K562 (cell line): ENCODE measurements at regions not wholly inside any gene's neighbourhood (a gene's known extent, or its start where the extent isn't known, plus 50 kb on each side); places are given as distances from the start of the nearest gene placed in this dataset.
A peak's percentile ranks its signal among the peaks of the same experiment; 100 is the strongest.

Experiments used
- ATAC-seq: fragments of 200-7000 bp; cut with Tn5 transposase; 3 replicates; pipeline ENCODE4 v1.9.1; 2020; ENCODE audit warnings: moderate library complexity
- BruUV-seq: library from RNA; stranded (reverse); fragments of 400-500 nt; replicated peaks from 2 replicates; lab custom pipeline; 2021; lab: Mats Ljungman, UMichigan
- CTCF ChIA-PET: fragments of 300-600 bp; formaldehyde crosslinking; extraction: SDS; loops from one replicate; lab custom pipeline; 2021; ENCODE audit warnings: low intra/inter-chr PET ratio; lab: Yijun Ruan, JAX
- POLR2A ChIA-PET: fragments of 300-600, 350-650 bp; sonication (Branson Sonifier 250); formaldehyde crosslinking; extraction: SDS; loops from one replicate; lab custom pipeline; 2021; ENCODE audit warnings: antibody characterized with exemption, inconsistent platforms; lab: Yijun Ruan, JAX
- DNase-seq, 4 experiments: peaks; one replicate each; pipeline versions ENCODE4 v3.0.0 to v3.0.0-alpha.2; 2011 to 2018; ENCODE audit warnings: low spot score in 3 of 4, mixed read lengths in 3 of 4; ENCODE audit errors: extremely low read depth in 1 of 4
- FAIRE-seq: peaks from 2 replicates; lab custom pipeline; 2011; peaks lifted over from hg19 to GRCh38; lab: Jason Lieb, UNC
- H2AFZ ChIP-seq: 2 replicates; pipeline ENCODE4 v1.6.0; 2011; ENCODE audit warnings: low read depth, low read length, control low read depth, inconsistent platforms
- H3K27ac ChIP-seq: fragments of 200-600 bp; 3 replicates; pipeline ENCODE4 v1.8.0; 2011; ENCODE audit warnings: low read depth, mild to moderate bottlenecking, control low read depth, inconsistent platforms, low read length, moderate library complexity, mixed read lengths; ENCODE audit errors: extremely low read depth
- H3K27me3 ChIP-seq, 2 experiments: fragments of 300-600 bp in 1 of 2; 2 replicates in 1 of 2; 3 replicates in 1 of 2; pipeline versions ENCODE4 v1.6.0 to v1.8.0; 2011; ENCODE audit warnings: inconsistent platforms in 2 of 2, low read length in 2 of 2, mild to moderate bottlenecking in 1 of 2, mixed read lengths in 1 of 2, moderate library complexity in 1 of 2; ENCODE audit not compliant: control insufficient read depth in 2 of 2, insufficient read depth in 2 of 2
- H3K36me3 ChIP-seq: fragments of 300-600 bp; 3 replicates; pipeline ENCODE4 v1.8.0; 2011; ENCODE audit warnings: mild to moderate bottlenecking, low read length, inconsistent platforms; ENCODE audit not compliant: control insufficient read depth, insufficient read depth
- H3K4me1 ChIP-seq, 2 experiments: fragments of 200-600 bp in 1 of 2; replicated peaks in 1 of 2; 2 replicates in 1 of 2; 3 replicates in 1 of 2; pipeline versions ENCODE4 v1.5.1 to v1.8.0; 2011; ENCODE audit warnings: inconsistent platforms in 2 of 2, low read length in 2 of 2, mild to moderate bottlenecking in 1 of 2, mixed read lengths in 1 of 2, moderate library complexity in 1 of 2; ENCODE audit not compliant: control insufficient read depth in 2 of 2, insufficient read depth in 2 of 2
- H3K4me2 ChIP-seq: 2 replicates; pipeline ENCODE4 v1.6.1; 2011; ENCODE audit warnings: low read length, control low read depth, inconsistent platforms, mixed read lengths; ENCODE audit not compliant: insufficient read depth
- H3K4me3 ChIP-seq: fragments of 200-600 bp; sonication (generic), shearing (Covaris generic); 2 replicates; pipeline ENCODE4 v1.5.1; 2016; ENCODE audit warnings: control low read depth, inconsistent platforms
- H3K79me2 ChIP-seq: fragments of 200-600 bp; 3 replicates; pipeline ENCODE4 v1.8.0; 2011; ENCODE audit warnings: low read length, inconsistent platforms; ENCODE audit not compliant: control insufficient read depth, insufficient read depth
- H3K9ac ChIP-seq, 2 experiments: 2 replicates each; pipeline versions ENCODE4 v1.6.0 to v1.6.1; 2011; ENCODE audit warnings: low read depth in 2 of 2, low read length in 2 of 2, control low read depth in 1 of 2, inconsistent platforms in 1 of 2, mild to moderate bottlenecking in 1 of 2, mixed read lengths in 1 of 2; ENCODE audit not compliant: insufficient read depth in 1 of 2
- H3K9me1 ChIP-seq: one replicate; pipeline ENCODE4 v1.6.0; 2011; ENCODE audit warnings: inconsistent platforms, mild to moderate bottlenecking, low read length, moderate library complexity; ENCODE audit not compliant: control insufficient read depth, insufficient read depth
- H3K9me3 ChIP-seq: replicated peaks from 2 replicates; pipeline ENCODE4 v1.5.1; 2011; ENCODE audit warnings: low read depth, low read length, inconsistent platforms; ENCODE audit not compliant: control insufficient read depth, insufficient read depth
- H4K20me1 ChIP-seq: replicated peaks from 2 replicates; pipeline ENCODE4 v1.6.1; 2011; ENCODE audit warnings: low read length, inconsistent platforms, mixed read lengths; ENCODE audit not compliant: control insufficient read depth, insufficient read depth
- E2F5 ChIP-seq: sonication (generic); formaldehyde crosslinking; IDR thresholded peaks from 2 replicates; pipeline ENCODE4 v1.8.0; 2022; ENCODE audit warnings: mild to moderate bottlenecking, missing genetic modification reagents
- E2F6 ChIP-seq, 2 experiments: IDR thresholded peaks; 2 replicates each; pipeline ENCODE4 v1.6.1; 2011; ENCODE audit warnings: borderline replicate concordance in 1 of 2, control low read depth in 1 of 2, low read depth in 1 of 2, low read length in 1 of 2, mild to moderate bottlenecking in 1 of 2, mixed read lengths in 1 of 2, moderate library complexity in 1 of 2; ENCODE audit not compliant: insufficient read depth in 1 of 2, insufficient read length in 1 of 2, poor library complexity in 1 of 2, severe bottlenecking in 1 of 2; ENCODE audit errors: extremely low read depth in 1 of 2
- ELF1 ChIP-seq: fragments of 200-800 bp; sonication (Bioruptor generic); IDR thresholded peaks from 2 replicates; pipeline ENCODE4 v1.6.1; 2016; ENCODE audit warnings: missing genetic modification characterization, missing compliant biosample characterization
- ETS1 ChIP-seq: conservative IDR thresholded peaks from 2 replicates; pipeline ENCODE4 v1.6.1; 2011; ENCODE audit warnings: low read depth, mild to moderate bottlenecking, low read length; ENCODE audit not compliant: control insufficient read depth
- KDM4B ChIP-seq, 2 experiments: fragments of 450-650 bp in 1 of 2; sonication (generic) in 1 of 2; IDR thresholded peaks; 2 replicates each; pipeline ENCODE4 v1.6.1; 2016 to 2017; ENCODE audit warnings: borderline replicate concordance in 2 of 2, antibody characterized with exemption in 1 of 2, low read depth in 1 of 2, mild to moderate bottlenecking in 1 of 2
- PHF20 ChIP-seq: fragments of 450-650 bp; IDR thresholded peaks from 2 replicates; pipeline ENCODE4 v1.6.1; 2018; ENCODE audit not compliant: partially characterized antibody
- SMAD3 ChIP-seq: fragments of 450-650 bp; formaldehyde crosslinking; conservative IDR thresholded peaks from 2 replicates; pipeline ENCODE4 v1.4.0; 2020; ENCODE audit warnings: mild to moderate bottlenecking
- SP2 ChIP-seq: IDR thresholded peaks from 2 replicates; pipeline ENCODE4 v1.6.1; 2011; ENCODE audit warnings: mild to moderate bottlenecking, low read depth, low read length, moderate library complexity; ENCODE audit not compliant: poor library complexity, severe bottlenecking; ENCODE audit errors: extremely low read depth
- STAT5B ChIP-seq: fragments of 250-450 bp; sonication (Bioruptor Pico); IDR thresholded peaks from 2 replicates; pipeline ENCODE4 v1.8.0; 2021; ENCODE audit warnings: mild to moderate bottlenecking, inconsistent platforms
- TFAP4 ChIP-seq: sonication (generic); formaldehyde crosslinking; IDR thresholded peaks from 2 replicates; pipeline ENCODE4 v1.8.0; 2022; ENCODE audit warnings: missing genetic modification reagents, mild to moderate bottlenecking, moderate library complexity, borderline replicate concordance
- TRIM28 ChIP-seq: fragments of 450-650 bp; IDR thresholded peaks from 2 replicates; pipeline ENCODE4 v1.6.1; 2017
- ZBTB17 ChIP-seq: fragments of 450-650 bp; formaldehyde crosslinking; IDR thresholded peaks from 2 replicates; pipeline ENCODE4 v1.4.0; 2020; ENCODE audit warnings: mild to moderate bottlenecking
- ZC3H4 ChIP-seq: sonication (generic); formaldehyde crosslinking; IDR thresholded peaks from 2 replicates; pipeline ENCODE4 v1.9.0; 2021; ENCODE audit warnings: missing genetic modification reagents, borderline replicate concordance
- ZNF324 ChIP-seq: fragments of 250-450 bp; sonication (Bioruptor Pico); IDR thresholded peaks from 2 replicates; pipeline ENCODE4 v1.4.0; 2020; ENCODE audit warnings: mild to moderate bottlenecking
- ZNF740 ChIP-seq, 3 experiments: fragments of 200-800 bp in 1 of 3; sonication (Bioruptor generic) in 1 of 3; sonication (generic) in 1 of 3; formaldehyde crosslinking in 1 of 3; IDR thresholded peaks; 2 replicates each; pipeline versions ENCODE4 v1.6.1 to v1.8.0; 2016 to 2022; ENCODE audit warnings: mild to moderate bottlenecking in 2 of 3, missing compliant biosample characterization in 2 of 3, missing genetic modification characterization in 2 of 3, missing genetic modification reagents in 1 of 3
- WGBS: fragments of 100-300 bp; shearing (Covaris generic); methylation state at CpG from one replicate; pipeline ENCODE4 v1.1.6; 2016; ENCODE audit warnings: low coverage, mixed read lengths; ENCODE audit not compliant: insufficient coverage; ENCODE audit errors: missing lambda C conversion rate; 5-methylcytosine and 5-hydroxymethylcytosine counted together
- in situ Hi-C: fragments of 300-500 bp; cut with MboI; formaldehyde crosslinking; loops from 4 replicates; pipeline ENCODE4 v1.15.0; 2018; ENCODE audit warnings: inconsistent platforms, mixed read lengths
- intact Hi-C: fragments of 100-400 bp; cut with micrococcal nuclease; formaldehyde crosslinking; loops from 2 replicates; pipeline ENCODE4 v1.14.2; 2022

GRCh38 chr9:19634881-19635280, 154.0 kb downstream of the SLC24A2 start (continued):
- TF ChIP-seq ZBTB17 (CRISPR knock-in tag) (no peak), TRIM28 (no peak), PHF20 (no peak), ETS1 (no peak)

GRCh38 chr9:19631181-19631580, 157.7 kb downstream of the SLC24A2 start:
- intact Hi-C loops (no loop called here), in situ Hi-C loops (no loop called here)
- Histone ChIP-seq H3K9ac (no peak overlapping the region), H3K27me3 (no peaks in the 10 kb centered on the region), H3K4me3 (no peak overlapping the region), H2AFZ (peak overlapping the region; percentile 34; the same call in 1 of the 2 replicates), H3K27ac (no peak overlapping the region), H3K4me1 (no peaks in the 10 kb centered on the region; a peak in 1 of 5 replicates), H3K36me3 (no peaks in the 10 kb centered on the region), H3K79me2 (no peaks in the 10 kb centered on the region), H3K4me2 (no peak overlapping the region), H3K9me3 (no peaks in the 10 kb centered on the region), H4K20me1 (no peaks in the 10 kb centered on the region), H3K9me1 (no peaks in the 10 kb centered on the region)
- CTCF ChIA-PET = no interaction called here
- no TSS peak for BruUV-seq
- POLR2A ChIA-PET = no interaction called here
- FAIRE-seq (no peak), DNase-seq (no peak), ATAC-seq (no peak)
- 8% methylated on average over 3 of the region's 3 CpGs for WGBS
- TF ChIP-seq SMAD3 (CRISPR knock-in tag) = no peak
- no peak for TF ChIP-seq KDM4B (IDR thresholded peaks at IDR 0.05; ENCODE audit: borderline replicate concordance in 2 of 2, low read depth in 1 of 2)
- no peak for TF ChIP-seq ZC3H4 (CRISPR knock-in tag)
- TF ChIP-seq ZNF740 (CRISPR knock-in tag; IDR thresholded peaks at IDR 0.05) = no peak
- no peak for TF ChIP-seq ZNF740 (tag; IDR thresholded peaks at IDR 0.05)
- TF ChIP-seq ZNF324 (CRISPR knock-in tag) = no peak
- TF ChIP-seq STAT5B (CRISPR knock-in tag) = no peak
- TF ChIP-seq TFAP4 (CRISPR knock-in tag) = no peak
- TF ChIP-seq E2F5 (CRISPR knock-in tag) = no peak
- TF ChIP-seq SP2 = no peak
- no peak for TF ChIP-seq ELF1 (tag)
- no peak for TF ChIP-seq E2F6 (IDR thresholded peaks at IDR 0.05; ENCODE audit: borderline replicate concordance in 1 of 2, extremely low read depth in 1 of 2, insufficient read depth in 1 of 2, insufficient read length in 1 of 2, low read depth in 1 of 2, low read length in 1 of 2, poor library complexity in 1 of 2, severe bottlenecking in 1 of 2)
